Ovary (tissue), 7 donors: ENCODE measurements at regions not wholly inside any gene's neighbourhood (a gene's known extent, or its start where the extent isn't known, plus 50 kb on each side); places are given as distances from the start of the nearest gene placed in this dataset.

ENCODE experiments used
- DNase-seq, 5 donors: peaks; one replicate each; pipeline ENCODE4 v3.0.0-alpha.2; 2019 to 2020
- H3K27ac ChIP-seq, 2 donors: fragments of 200-600 bp; one replicate each; pipeline versions ENCODE4 v1.5.1 to v1.8.0; 2019 to 2022
- H3K27me3 ChIP-seq: fragments of 200-600 bp; one replicate; pipeline ENCODE4 v1.8.0; 2022
- H3K36me3 ChIP-seq: fragments of 200-600 bp; sonication (generic); one replicate; pipeline ENCODE4 v1.5.1; 2019
- H3K4me1 ChIP-seq: one replicate; pipeline ENCODE4 v1.8.1; 2013; ENCODE audit warnings: mild to moderate bottlenecking, moderate library complexity; ENCODE audit not compliant: insufficient read depth
- H3K4me3 ChIP-seq: fragments of 200-600 bp; sonication (generic); one replicate; pipeline ENCODE4 v1.5.1; 2017
- H3K9me3 ChIP-seq, 2 donors: fragments of 200-600 bp in 1 of 2; sonication (generic) in 1 of 2; one replicate each; pipeline versions ENCODE4 v1.5.1 to v1.8.1; 2013 to 2019; ENCODE audit warnings: mild to moderate bottlenecking in 1 of 2, moderate library complexity in 1 of 2
- CTCF ChIP-seq, 3 donors: fragments of 450-650 bp in 2 of 3; fragments of 200-600 bp in 1 of 3; IDR thresholded peaks; one replicate each; pipeline versions ENCODE4 v1.5.1 to v1.8.0; 2016 to 2022; ENCODE audit warnings: antibody characterized with exemption in 3 of 3, mild to moderate bottlenecking in 1 of 3
- EP300 ChIP-seq: sonication (generic); formaldehyde crosslinking; IDR thresholded peaks from one replicate; pipeline ENCODE4 v1.6.1; 2017; ENCODE audit warnings: antibody characterized with exemption
- POLR2A ChIP-seq: fragments of 450-650 bp; IDR thresholded peaks from one replicate; pipeline ENCODE4 v1.6.1; 2017; ENCODE audit warnings: antibody characterized with exemption, mild to moderate bottlenecking, moderate library complexity
- WGBS, 3 donors: extraction: QIAGEN DNeasy Blood & Tissue Kit in 1 of 3; methylation state at CpG; one replicate each; pipeline versions ENCODE4 v1.1.5 to v1.1.7; 2013 to 2017; 5-methylcytosine and 5-hydroxymethylcytosine counted together
- intact Hi-C, 4 donors: fragments of 100-400 bp; cut with DNase I; formaldehyde crosslinking; loops; one replicate each; pipeline versions ENCODE4 v1.11.0 to v1.15.1; 2022 to 2023
- donor health status: DM: no; HTN: no; CAD: no; lungs with moderate emphysema.
- donor health status: DM: no; HTN: no; CAD: no.
- donor health status: Bipolar disorder and iron deficiency.
- donor health status: DM: no; HTN: no; CAD: no.
- donor health status: DM: yes; HTN: yes; CAD: no.

GRCh38 chr20:19004975-19005374, 191.4 kb downstream of the SCP2D1 start:
- Histone ChIP-seq H3K4me1 (no peaks in the 10 kb centered on the region), H3K36me3 (no peaks in the 10 kb centered on the region), H3K27me3 (no peaks in the 10 kb centered on the region), H3K4me3 (no peak overlapping the region), H3K9me3 (no peaks in the 10 kb centered on the region), H3K27ac (no peak overlapping the region)
- no peak for DNase-seq
- TF ChIP-seq POLR2A (no peak), CTCF (IDR thresholded peaks at IDR 0.05) (no peak), EP300 (no peak)
- WGBS, 3 donors = 78 to 95% (median 78%) methylated on average over 6 of the region's 6 CpGs
- intact Hi-C loops = no loop called here

DNA sequence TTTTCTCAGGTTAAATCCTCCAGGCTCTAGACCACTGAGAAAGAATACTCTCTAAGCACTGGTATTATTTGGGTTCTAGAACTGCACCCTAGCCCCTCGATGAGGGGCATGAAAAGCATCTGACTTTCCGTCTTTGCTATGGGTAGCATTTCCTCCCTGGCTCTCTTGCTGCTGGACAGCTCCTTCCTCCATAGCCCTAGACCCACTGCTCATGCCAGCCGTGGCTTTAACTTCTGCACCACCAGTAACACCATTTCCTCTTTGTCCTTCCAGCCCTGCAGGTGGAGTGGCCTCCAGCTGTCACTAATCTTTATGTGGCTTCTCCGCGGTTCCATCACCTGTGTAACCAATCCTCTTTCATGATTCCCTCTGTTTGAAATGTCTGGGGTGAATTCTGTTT, 194.9 kb downstream of the SCP2D1 start:
- no peak for DNase-seq
- intact Hi-C loops = no loop called here
- WGBS, 3 donors = 47 to 59% (median 49%) methylated on average over 5 of the region's 5 CpGs
- H3K4me3 ChIP-seq = no peak overlapping the region
- no peak overlapping the region for H3K27ac ChIP-seq
- no peaks in the 10 kb centered on the region for H3K4me1 ChIP-seq
- H3K9me3 ChIP-seq = no peaks in the 10 kb centered on the region
- no peaks in the 10 kb centered on the region for H3K36me3 ChIP-seq
- TF ChIP-seq CTCF (IDR thresholded peaks at IDR 0.05) (no peak), POLR2A (no peak), EP300 (no peak)
- H3K27me3 ChIP-seq = no peaks in the 10 kb centered on the region

- TF ChIP-seq EP300 (no peak), CTCF (IDR thresholded peaks at IDR 0.05) (no peak), POLR2A (no peak)
- DNase-seq = no peak
- Histone ChIP-seq H3K27ac (no peak overlapping the region), H3K36me3 (no peaks in the 10 kb centered on the region), H3K4me1 (no peaks in the 10 kb centered on the region), H3K9me3 (no peaks in the 10 kb centered on the region), H3K27me3 (no peaks in the 10 kb centered on the region), H3K4me3 (no peak overlapping the region)
- WGBS, 3 donors = 64 to 79% (median 74%) methylated on average over 4 of the region's 4 CpGs
- intact Hi-C loops = no loop called here
Observed at GRCh38 chr20:19009081-19009688, 195.6 kb downstream of the SCP2D1 start.

- TF ChIP-seq POLR2A (no peak), EP300 (no peak), CTCF (IDR thresholded peaks at IDR 0.05) (no peak)
- H3K27ac ChIP-seq = no peak overlapping the region
- no peaks in the 10 kb centered on the region for H3K36me3 ChIP-seq
- H3K4me1 ChIP-seq = no peaks in the 10 kb centered on the region
- no peaks in the 10 kb centered on the region for H3K27me3 ChIP-seq
- H3K9me3 ChIP-seq = no peaks in the 10 kb centered on the region
- WGBS, 3 donors = 51 to 58% (median 52%) methylated on average over 7 of the region's 7 CpGs
- peak in 1 of 5 donors; percentile 33 for DNase-seq
- no peak overlapping the region for H3K4me3 ChIP-seq
- intact Hi-C loops = no loop called here
Observed at GRCh38 chr20:19012676-19013075, 199.1 kb downstream of the SCP2D1 start.
